Cardiac fibroblast (primary cell): ENCODE measurements at regions not wholly inside any gene's neighbourhood (a gene's known extent, or its start where the extent isn't known, plus 50 kb on each side); places are given as distances from the start of the nearest gene placed in this dataset.

ENCODE experiments used
- DNase-seq, 2 donors: peaks; one replicate each; pipeline versions ENCODE4 v3.0.0 to v3.0.0-alpha.2; 2010; ENCODE audit warnings: low read depth in 2 of 2
- H3K4me3 ChIP-seq, 2 donors: replicated peaks in 1 of 2; 1 replicate in 1 of 2; 2 replicates in 1 of 2; pipeline ENCODE4 v1.5.1; 2011; ENCODE audit warnings: low read depth in 2 of 2, low read length in 2 of 2, mild to moderate bottlenecking in 2 of 2, moderate library complexity in 1 of 2
- CTCF ChIP-seq: IDR thresholded peaks from one replicate; pipeline ENCODE4 v1.5.1; 2011; ENCODE audit warnings: low read depth, mild to moderate bottlenecking, low read length, inconsistent platforms

DNA sequence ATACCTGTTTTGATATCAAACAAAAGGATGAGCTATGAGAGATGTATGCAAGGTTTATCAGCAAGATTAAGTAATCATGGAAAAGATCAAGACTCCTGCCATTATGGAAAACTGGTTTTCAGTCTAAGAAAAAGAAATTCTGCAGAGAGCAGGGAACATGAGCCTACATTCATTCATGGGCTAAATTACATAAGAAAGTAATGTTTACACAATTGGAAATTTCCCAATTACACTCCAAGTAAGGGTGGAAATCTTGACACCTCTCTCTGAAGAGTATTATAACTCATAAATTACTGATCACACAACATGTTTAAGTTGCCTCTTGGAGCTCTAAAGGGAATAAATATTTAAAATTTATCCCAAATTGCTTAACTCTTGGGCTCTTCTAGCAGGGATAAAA is 206.2 kb downstream of the SLC6A15 start:
- no peak overlapping the region for H3K4me3 ChIP-seq
- TF ChIP-seq CTCF, result no peak
- no peak for DNase-seq

GRCh38 chr12:84704856-84705255 is 207.7 kb downstream of the SLC6A15 start:
- H3K4me3 ChIP-seq, result no peak overlapping the region
- DNase-seq, result no peak
- no peak for TF ChIP-seq CTCF

DNA sequence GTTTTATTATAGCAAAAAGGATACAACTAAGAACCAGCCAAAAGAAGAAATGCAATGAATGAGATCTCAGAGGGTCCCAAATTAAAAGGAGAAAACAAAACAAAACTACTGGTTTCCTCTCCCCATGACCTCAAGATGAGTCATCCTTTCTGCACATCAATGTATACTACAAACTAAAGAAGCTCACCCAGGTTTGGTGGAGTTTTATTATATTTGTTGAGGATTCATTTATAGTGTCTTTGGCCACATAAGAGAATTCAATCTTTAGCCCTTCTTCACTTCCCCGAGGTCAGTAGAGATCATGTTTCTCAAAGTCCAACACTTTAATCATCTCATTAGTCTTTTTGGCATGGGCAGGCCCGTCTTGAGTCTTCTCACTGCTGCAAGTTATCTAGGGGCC is 210.6 kb downstream of the SLC6A15 start:
- no peak for DNase-seq
- TF ChIP-seq CTCF, result no peak
- no peak overlapping the region for H3K4me3 ChIP-seq

- DNase-seq, result no peak
- H3K4me3 ChIP-seq, result no peak overlapping the region
- TF ChIP-seq CTCF, result no peak
Measured at GRCh38 chr12:84701041-84701440, 211.6 kb downstream of the SLC6A15 start.

- H3K4me3 ChIP-seq, result no peak overlapping the region
- TF ChIP-seq CTCF, result no peak
- DNase-seq, result no peak
Measured at GRCh38 chr12:84698576-84699333, 213.8 kb downstream of the SLC6A15 start.

DNA sequence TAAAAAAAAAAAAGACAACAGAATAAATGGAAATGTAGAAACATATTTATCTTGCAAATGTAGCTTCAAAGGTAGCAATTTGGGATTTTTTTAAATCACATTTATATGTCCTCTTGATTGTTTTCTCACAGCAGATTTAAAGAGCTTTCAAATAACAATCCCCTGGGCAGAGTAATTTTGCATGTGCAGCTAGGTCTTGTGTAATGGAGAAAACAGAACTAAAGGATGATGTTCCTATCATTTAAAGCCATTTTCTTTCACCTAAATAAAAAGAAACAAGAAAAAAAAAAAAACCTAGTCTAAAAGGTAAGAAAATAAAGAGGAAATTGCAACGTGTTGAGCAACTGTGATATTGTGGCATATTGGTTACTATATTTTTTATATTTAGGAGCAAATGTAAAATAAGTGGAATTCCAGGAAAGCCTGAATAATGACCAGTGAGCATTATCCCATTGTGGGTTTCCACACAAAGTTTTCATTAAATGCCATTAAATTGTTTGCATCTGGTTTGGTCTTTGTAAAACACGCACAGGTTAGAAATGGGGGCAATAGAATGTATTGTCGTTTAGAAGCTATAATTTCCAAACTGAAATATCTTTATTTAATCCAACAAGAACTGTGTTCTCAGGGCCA is 215.6 kb downstream of the SLC6A15 start:
- peak in 1 of 2 donors; percentile 0 for DNase-seq
- H3K4me3 ChIP-seq, result no peak overlapping the region
- no peak for TF ChIP-seq CTCF
